ENCODE measurements at regions not wholly inside any gene's neighbourhood (a gene's known extent, or its start where the extent isn't known, plus 50 kb on each side); places are given as distances from the start of the nearest gene placed in this dataset.

- intact Hi-C loops (cut with DNase I; ENCODE audit: low total_unique reads), result no loop called here
- no peak for DNase-seq (ENCODE audit: low spot score in 2 of 2)
- H3K4me3 ChIP-seq (ENCODE audit: low read depth, poor library complexity, severe bottlenecking), result no peak overlapping the region
- TF ChIP-seq POLR2A (IDR thresholded peaks at IDR 0.05) (no peak), CTCF (IDR thresholded peaks at IDR 0.05) (no peak)
Measured at GRCh38 chr6:95387845-95388244, 189.5 kb upstream of the MANEA start.

DNA sequence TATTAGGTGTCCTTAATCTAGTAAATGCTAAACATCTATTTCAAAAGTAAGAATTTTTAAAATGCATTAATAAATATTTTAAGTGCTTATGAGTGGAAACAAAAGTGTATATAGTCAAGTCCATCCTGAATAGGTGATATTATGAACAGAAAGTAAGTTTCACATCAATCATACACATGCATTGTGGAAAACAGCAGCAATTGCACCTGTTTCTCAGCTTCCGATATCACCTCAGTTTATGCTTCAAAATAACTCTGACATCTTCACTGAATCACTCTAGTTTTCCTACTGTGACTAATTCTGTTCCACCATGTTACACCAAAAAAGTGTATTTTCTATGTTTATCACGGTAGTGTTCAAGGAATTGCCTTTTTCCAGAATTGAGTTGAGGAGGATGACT lies 172.6 kb upstream of the MANEA start:
- no peak overlapping the region for H3K4me3 ChIP-seq (ENCODE audit: low read depth, poor library complexity, severe bottlenecking)
- WGBS, 2 donors, result 83 to 86% methylated on average over 2 of the region's 2 CpGs
- intact Hi-C loops (cut with DNase I; ENCODE audit: low total_unique reads), result loop anchor here (5.0 kb wide), 1 partner anchor 227 kb away; no protein-coding TSS in a partner anchor
- TF ChIP-seq POLR2A (IDR thresholded peaks at IDR 0.05), result no peak
- TF ChIP-seq CTCF (IDR thresholded peaks at IDR 0.05), result no peak
- no peak for DNase-seq (ENCODE audit: low spot score in 2 of 2)

DNA sequence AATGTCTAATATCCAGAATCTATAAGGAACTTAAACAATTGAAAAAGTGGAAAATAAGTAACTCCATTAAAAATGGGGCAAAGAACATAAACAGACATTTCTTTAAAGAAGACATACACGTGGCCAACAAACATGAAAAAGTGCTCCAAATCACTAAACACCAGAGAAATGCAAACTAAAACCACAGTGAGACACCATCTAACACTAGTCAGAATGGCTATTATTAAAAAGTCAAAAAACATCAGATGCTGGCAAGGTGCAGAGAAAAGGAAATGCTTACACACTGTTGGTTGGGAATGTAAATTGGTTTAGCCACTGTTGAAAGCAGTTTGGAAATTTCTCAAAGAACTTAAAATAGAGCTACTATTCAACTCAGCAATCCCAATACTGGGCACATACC lies 169.2 kb upstream of the MANEA start:
- intact Hi-C loops (cut with DNase I; ENCODE audit: low total_unique reads), result no loop called here
- no peak for DNase-seq (ENCODE audit: low spot score in 2 of 2)
- no peak overlapping the region for H3K4me3 ChIP-seq (ENCODE audit: low read depth, poor library complexity, severe bottlenecking)
- TF ChIP-seq POLR2A (IDR thresholded peaks at IDR 0.05) (no peak), CTCF (IDR thresholded peaks at IDR 0.05) (no peak)
- WGBS, 2 donors, result 9 to 38% methylated on average over 1 of the region's 1 CpG

- TF ChIP-seq CTCF (IDR thresholded peaks at IDR 0.05) (no peak), POLR2A (IDR thresholded peaks at IDR 0.05) (no peak)
- WGBS, 2 donors, result 72 to 79% methylated on average over 3 of the region's 3 CpGs
- DNase-seq (ENCODE audit: low spot score in 2 of 2), result no peak
- H3K4me3 ChIP-seq (ENCODE audit: low read depth, poor library complexity, severe bottlenecking), result no peak overlapping the region
- intact Hi-C loops (cut with DNase I; ENCODE audit: low total_unique reads), result no loop called here
Measured at GRCh38 chr6:95410168-95410567, 167.2 kb upstream of the MANEA start.

GRCh38 chr6:95413789-95414188 lies 163.5 kb upstream of the MANEA start:
- H3K4me3 ChIP-seq (ENCODE audit: low read depth, poor library complexity, severe bottlenecking), result no peak overlapping the region
- TF ChIP-seq POLR2A (IDR thresholded peaks at IDR 0.05), result no peak
- no peak for TF ChIP-seq CTCF (IDR thresholded peaks at IDR 0.05)
- intact Hi-C loops (cut with DNase I; ENCODE audit: low total_unique reads), result no loop called here
- no peak for DNase-seq (ENCODE audit: low spot score in 2 of 2)
- 60 to 73% methylated on average over 2 of the region's 2 CpGs for WGBS, 2 donors

DNA sequence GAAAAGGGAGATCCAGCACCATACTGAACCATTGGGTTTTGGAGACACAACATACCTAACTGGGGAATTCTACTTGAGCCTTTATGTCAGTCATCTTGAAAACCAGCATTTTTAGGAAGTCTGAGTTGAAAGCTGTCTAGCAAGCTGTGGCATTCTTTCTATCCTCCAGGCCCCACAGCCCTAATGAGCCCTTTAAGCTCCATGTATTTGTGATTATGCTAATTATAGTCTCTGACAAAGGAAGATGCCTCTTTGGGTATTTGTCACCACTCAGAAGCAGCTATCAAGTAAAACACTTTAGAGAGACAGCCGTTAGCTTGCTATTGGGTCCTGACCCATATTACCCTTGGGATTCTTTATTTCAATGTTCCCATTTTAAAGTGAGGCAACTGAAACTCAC lies 159.5 kb upstream of the MANEA start:
- intact Hi-C loops (cut with DNase I; ENCODE audit: low total_unique reads), result no loop called here
- no peak overlapping the region for H3K4me3 ChIP-seq (ENCODE audit: low read depth, poor library complexity, severe bottlenecking)
- no peak for TF ChIP-seq POLR2A (IDR thresholded peaks at IDR 0.05)
- no peak for TF ChIP-seq CTCF (IDR thresholded peaks at IDR 0.05)
- 0% methylated on average over 1 of the region's 1 CpG for WGBS, 2 donors
- no peak for DNase-seq (ENCODE audit: low spot score in 2 of 2)

All from lower leg skin (tissue), 4 donors.